Pancreas (tissue), 10 donors: ENCODE measurements at regions not wholly inside any gene's neighbourhood (a gene's known extent, or its start where the extent isn't known, plus 50 kb on each side); places are given as distances from the start of the nearest gene placed in this dataset.

Experiments used
- ATAC-seq, 4 donors: fragments of 200-7000 bp; cut with Tn5 transposase; one replicate each; pipeline versions ENCODE4 v1.8.0 to v1.9.1; 2020; ENCODE audit warnings: mild to moderate bottlenecking in 4 of 4, moderate library complexity in 4 of 4
- DNase-seq, 6 donors: peaks; one replicate each; pipeline ENCODE4 v3.0.0-alpha.2; 2020
- FAIRE-seq: peaks from 2 replicates; lab custom pipeline; 2012; peaks lifted over from hg19 to GRCh38; lab: Jason Lieb, UNC
- H3K27ac ChIP-seq, 4 donors: fragments of 200-600 bp; sonication (generic); 1 replicate in 3 of 4; 2 replicates in 1 of 4; pipeline versions ENCODE4 v1.5.0 to v1.8.0; 2020
- H3K27me3 ChIP-seq, 4 donors: fragments of 200-600 bp; one replicate each; pipeline ENCODE4 v1.8.0; 2021
- H3K36me3 ChIP-seq, 3 donors: fragments of 200-600 bp; sonication (generic) in 1 of 3; one replicate each; pipeline versions ENCODE4 v1.5.0 to v1.8.0; 2020 to 2021
- H3K4me1 ChIP-seq, 3 donors: fragments of 200-600 bp; one replicate each; pipeline ENCODE4 v1.8.0; 2021
- H3K4me3 ChIP-seq, 4 donors: fragments of 200-600 bp; sonication (generic) in 2 of 4; one replicate each; pipeline versions ENCODE4 v1.5.0 to v1.8.0; 2020 to 2021
- H3K9me3 ChIP-seq, 4 donors: fragments of 200-600 bp; one replicate each; pipeline ENCODE4 v1.8.0; 2021
- WGBS, 2 donors: extraction: QIAGEN DNeasy Blood & Tissue Kit; methylation state at CpG; one replicate each; pipeline ENCODE4 v1.1.7; 2013; 5-methylcytosine and 5-hydroxymethylcytosine counted together
- intact Hi-C, 3 donors: fragments of 100-400 bp; cut with DNase I; formaldehyde crosslinking; loops; one replicate each; pipeline versions ENCODE4 v1.11.1 to v1.14.2; 2022
- TF ChIP-seq, protein P1 (sequence below), 4 donors: fragments of 200-600 bp; sonication (generic) in 3 of 4; IDR thresholded peaks; one replicate each; pipeline versions ENCODE4 v1.5.0 to v1.8.0; 2021; ENCODE audit warnings: antibody characterized with exemption in 4 of 4
- donor health status: healthy with polysubstance abuse.
- donor health status: DM: no; HTN: no; CAD: no; lungs with moderate emphysema.
- donor health status: DM: no; HTN: no; CAD: no.
- donor health status: control.
- donor health status: control.
- donor health status: Bipolar disorder and iron deficiency.
- donor health status: DM: yes; HTN: yes; CAD: no.
- donor health status: DM: no; HTN: no; CAD: no.
- donor health status: DM: no; HTN: no; CAD: no.
- donor health status: DM: yes; HTN: yes; CAD: no.

DNA sequence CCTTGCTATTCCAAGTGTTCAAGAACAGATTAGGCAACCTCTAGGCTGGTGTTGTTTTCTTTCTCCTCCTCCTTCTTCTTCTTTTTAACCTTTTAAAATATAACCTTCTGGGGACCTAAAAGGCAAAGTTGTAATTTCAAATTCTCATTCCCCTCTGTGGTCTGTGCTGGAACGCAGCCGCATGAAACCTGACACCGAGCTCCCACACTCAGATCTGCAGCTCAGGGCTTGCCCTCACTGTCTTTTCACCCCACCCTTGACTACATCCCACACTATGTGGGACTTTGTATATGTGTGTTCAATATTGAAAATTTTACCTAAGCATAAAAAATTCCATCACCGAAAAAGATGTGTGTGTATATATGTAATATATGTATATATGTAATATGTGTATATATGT lies 62.0 kb upstream of the ARHGAP42 start:
- 62 to 63% methylated on average over 4 of the region's 4 CpGs for WGBS, 2 donors
- Histone ChIP-seq H3K4me1 (no peaks in the 10 kb centered on the region), H3K27me3 (no peaks in the 10 kb centered on the region), H3K4me3 (no peak overlapping the region), H3K9me3 (peaks cover 0 to 4% (median 0%) of the 10 kb centered on the region in 4 donors), H3K36me3 (no peaks in the 10 kb centered on the region), H3K27ac (no peak overlapping the region)
- TF ChIP-seq, protein P1, sequence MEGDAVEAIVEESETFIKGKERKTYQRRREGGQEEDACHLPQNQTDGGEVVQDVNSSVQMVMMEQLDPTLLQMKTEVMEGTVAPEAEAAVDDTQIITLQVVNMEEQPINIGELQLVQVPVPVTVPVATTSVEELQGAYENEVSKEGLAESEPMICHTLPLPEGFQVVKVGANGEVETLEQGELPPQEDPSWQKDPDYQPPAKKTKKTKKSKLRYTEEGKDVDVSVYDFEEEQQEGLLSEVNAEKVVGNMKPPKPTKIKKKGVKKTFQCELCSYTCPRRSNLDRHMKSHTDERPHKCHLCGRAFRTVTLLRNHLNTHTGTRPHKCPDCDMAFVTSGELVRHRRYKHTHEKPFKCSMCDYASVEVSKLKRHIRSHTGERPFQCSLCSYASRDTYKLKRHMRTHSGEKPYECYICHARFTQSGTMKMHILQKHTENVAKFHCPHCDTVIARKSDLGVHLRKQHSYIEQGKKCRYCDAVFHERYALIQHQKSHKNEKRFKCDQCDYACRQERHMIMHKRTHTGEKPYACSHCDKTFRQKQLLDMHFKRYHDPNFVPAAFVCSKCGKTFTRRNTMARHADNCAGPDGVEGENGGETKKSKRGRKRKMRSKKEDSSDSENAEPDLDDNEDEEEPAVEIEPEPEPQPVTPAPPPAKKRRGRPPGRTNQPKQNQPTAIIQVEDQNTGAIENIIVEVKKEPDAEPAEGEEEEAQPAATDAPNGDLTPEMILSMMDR (IDR thresholded peaks at IDR 0.05): no peak
- FAIRE-seq: no peak
- no peak for DNase-seq
- no peak for ATAC-seq
- intact Hi-C loops: no loop called here

DNA sequence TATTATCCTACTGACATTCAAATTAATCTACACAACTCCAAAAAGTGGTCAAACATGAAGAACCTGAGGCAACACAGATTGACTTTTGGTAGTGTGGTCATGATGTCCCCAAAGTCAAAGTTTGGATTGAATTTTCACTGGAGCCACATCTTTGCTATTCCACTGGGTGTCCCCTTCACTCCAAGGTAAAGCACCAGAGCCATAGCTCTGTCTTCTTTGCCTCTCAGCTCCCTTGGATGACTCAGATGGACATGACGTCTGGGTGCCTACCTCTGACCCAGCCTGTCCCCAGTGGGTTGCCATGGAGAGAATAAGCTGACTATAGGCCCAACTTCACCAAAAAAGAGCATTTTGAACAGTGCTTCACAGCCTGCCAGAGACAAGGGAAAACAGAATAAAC lies 57.4 kb upstream of the ARHGAP42 start:
- ATAC-seq (no peak), FAIRE-seq (no peak), DNase-seq (no peak)
- TF ChIP-seq, protein P1 (IDR thresholded peaks at IDR 0.05): no peak
- H3K4me3 ChIP-seq: no peak overlapping the region
- H3K9me3 ChIP-seq: no peaks in the 10 kb centered on the region
- no peaks in the 10 kb centered on the region for H3K4me1 ChIP-seq
- H3K36me3 ChIP-seq: no peaks in the 10 kb centered on the region
- 55 to 59% methylated on average over 1 of the region's 1 CpG for WGBS, 2 donors
- no peak overlapping the region for H3K27ac ChIP-seq
- intact Hi-C loops: no loop called here
- H3K27me3 ChIP-seq: no peaks in the 10 kb centered on the region

DNA sequence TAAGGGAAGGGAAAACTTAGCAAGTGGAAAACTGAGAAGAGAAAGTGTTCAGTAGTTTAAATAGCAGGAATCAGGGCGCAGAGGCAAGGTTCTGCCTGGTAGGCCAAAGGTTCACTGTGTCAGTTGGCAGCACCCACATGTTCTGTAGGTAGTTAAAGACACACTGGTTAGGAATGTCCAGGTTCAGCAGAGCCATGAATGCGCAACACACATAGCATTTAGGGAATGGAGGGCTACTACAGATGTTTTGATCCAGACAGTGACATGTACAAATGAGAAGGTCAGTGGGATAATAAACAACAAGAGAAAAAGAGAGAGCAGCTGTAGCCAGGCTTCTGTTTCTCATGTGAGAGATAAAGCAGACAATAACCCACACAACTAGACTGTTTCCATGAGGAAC lies 56.2 kb upstream of the ARHGAP42 start:
- 93 to 94% methylated on average over 2 of the region's 2 CpGs for WGBS, 2 donors
- no peak for ATAC-seq
- no peaks in the 10 kb centered on the region for H3K36me3 ChIP-seq
- no peak for DNase-seq
- intact Hi-C loops: no loop called here
- FAIRE-seq: no peak
- TF ChIP-seq, protein P1 (IDR thresholded peaks at IDR 0.05): no peak
- H3K9me3 ChIP-seq: no peaks in the 10 kb centered on the region
- no peak overlapping the region for H3K27ac ChIP-seq
- H3K4me3 ChIP-seq: no peak overlapping the region
- no peaks in the 10 kb centered on the region for H3K27me3 ChIP-seq
- no peaks in the 10 kb centered on the region for H3K4me1 ChIP-seq

DNA sequence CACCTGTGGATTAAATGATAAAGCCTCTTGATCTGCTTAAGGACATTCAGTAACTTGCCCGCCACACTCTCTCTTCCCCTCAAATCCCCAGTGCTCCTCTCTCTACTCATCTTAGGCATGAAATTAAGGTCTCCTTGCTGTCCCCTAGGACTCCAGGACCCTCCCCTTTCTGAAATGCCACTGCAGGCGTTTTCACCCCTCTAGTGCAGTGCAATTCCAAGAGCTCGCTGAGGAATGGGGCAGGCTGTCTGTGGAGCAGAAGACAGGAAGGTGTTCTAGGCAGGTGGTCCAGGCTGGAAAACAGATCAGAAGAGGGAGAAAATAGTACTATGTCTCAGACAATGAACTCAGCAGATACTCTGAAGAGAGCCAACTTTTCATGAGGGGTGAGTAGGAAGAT lies 55.8 kb upstream of the ARHGAP42 start:
- WGBS, 2 donors: 70 to 71% methylated on average over 3 of the region's 3 CpGs
- intact Hi-C loops: no loop called here
- H3K27ac ChIP-seq: no peak overlapping the region
- no peak for ATAC-seq
- no peak for FAIRE-seq
- no peaks in the 10 kb centered on the region for H3K27me3 ChIP-seq
- no peak overlapping the region for H3K4me3 ChIP-seq
- no peaks in the 10 kb centered on the region for H3K4me1 ChIP-seq
- H3K36me3 ChIP-seq: no peaks in the 10 kb centered on the region
- H3K9me3 ChIP-seq: no peaks in the 10 kb centered on the region
- no peak for DNase-seq
- TF ChIP-seq, protein P1 (IDR thresholded peaks at IDR 0.05): no peak

DNA sequence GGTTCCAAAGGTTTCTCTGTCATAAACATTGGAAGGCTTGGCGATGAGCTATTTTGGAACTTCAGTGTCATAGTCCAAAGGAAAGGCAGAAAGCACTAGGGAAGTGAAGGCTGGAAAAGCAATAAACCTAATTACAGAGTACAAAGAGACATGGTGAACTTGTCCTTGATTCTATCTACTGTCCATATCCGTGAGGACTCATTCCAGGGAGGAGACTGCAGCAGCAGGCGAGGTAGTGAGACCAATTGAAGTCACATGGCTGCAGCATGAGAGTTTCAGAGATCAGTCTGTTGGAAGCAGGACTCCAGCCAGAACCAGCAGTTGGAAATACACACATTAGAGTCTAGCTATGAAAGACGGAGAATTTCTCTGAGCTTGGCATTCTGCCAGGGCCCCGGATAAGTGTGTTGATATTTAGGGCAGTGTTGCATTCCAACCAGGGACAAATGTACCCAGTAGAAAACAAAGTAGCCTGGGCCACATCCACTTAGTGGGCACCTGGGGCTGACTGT lies 54.1 kb upstream of the ARHGAP42 start:
- Histone ChIP-seq H3K4me1 (no peaks in the 10 kb centered on the region), H3K9me3 (no peaks in the 10 kb centered on the region), H3K4me3 (no peak overlapping the region), H3K27me3 (no peaks in the 10 kb centered on the region), H3K27ac (no peak overlapping the region), H3K36me3 (no peaks in the 10 kb centered on the region)
- 16 to 18% methylated on average over 5 of the region's 5 CpGs for whole genome bisulfite sequencing, 2 donors
- intact Hi-C loops: no loop called here
- FAIRE-seq (no peak), ATAC-seq (peak; percentile 29 to 78 (median 55)), DNase-seq (peak in 3 of 6 donors; percentile 10 to 37 (median 33))
- TF ChIP-seq, protein P1 (IDR thresholded peaks at IDR 0.05): no peak
